ENCODE measurements at regions not wholly inside any gene's neighbourhood (a gene's known extent, or its start where the extent isn't known, plus 50 kb on each side); places are given as distances from the start of the nearest gene placed in this dataset.

- TF ChIP-seq POLR2A (IDR thresholded peaks at IDR 0.05) (no peak), CTCF (IDR thresholded peaks at IDR 0.05) (no peak)
These were observed 111.1 kb downstream of the FZD1 start for GRCh38 chr7:91375378-91375777.

Data from adrenal gland (tissue), 5 donors.